HCT116 (cell line): ENCODE measurements at regions not wholly inside any gene's neighbourhood (a gene's known extent, or its start where the extent isn't known, plus 50 kb on each side); places are given as distances from the start of the nearest gene placed in this dataset.

Source experiments
- ATAC-seq: fragments of 200-7000 bp; cut with Tn5 transposase; 2 replicates; pipeline ENCODE4 v1.9.1; 2020; ENCODE audit warnings: mild to moderate bottlenecking, moderate library complexity
- BruUV-seq: library from RNA; stranded (reverse); fragments of 400-500 nt; replicated peaks from 2 replicates; lab custom pipeline; 2021; lab: Mats Ljungman, UMichigan
- CTCF ChIA-PET: fragments of 300-600 bp; sonication (Branson Sonifier 250); formaldehyde crosslinking; loops from one replicate; lab custom pipeline; 2021; ENCODE audit warnings: antibody characterized with exemption; lab: Charles Lee
- POLR2A ChIA-PET: fragments of 300-600, 350-600 bp; sonication (Branson Sonifier 250); formaldehyde crosslinking; loops from one replicate; lab custom pipeline; 2021; ENCODE audit warnings: antibody characterized with exemption; lab: Charles Lee
- RAD21 ChIA-PET, 2 experiments: fragments of 300-600 bp; sonication (Branson Sonifier 250); formaldehyde crosslinking; loops; one replicate each; lab custom pipeline; 2023; ENCODE audit warnings: low total read pairs in 2 of 2; ENCODE audit not compliant: uncharacterized antibody in 2 of 2, unreplicated experiment in 2 of 2, low non-redundant PET in 1 of 2; lab: Charles Lee
- DNase-seq: peaks from one replicate; pipeline ENCODE4 v3.0.0-alpha.2; 2010; ENCODE audit warnings: low read depth, low spot score
- H2AFZ ChIP-seq: fragments of 200-600 bp; shearing (Covaris generic), sonication (generic); 2 replicates; pipeline ENCODE4 v1.6.1; 2017; ENCODE audit warnings: low read depth, mixed run types, mixed read lengths, antibody characterized with exemption, low read length; ENCODE audit not compliant: poor library complexity, severe bottlenecking
- H3K27ac ChIP-seq: 2 replicates; pipeline ENCODE4 v1.5.1; 2012; ENCODE audit warnings: low read depth, low read length
- H3K27me3 ChIP-seq: fragments of 200-600 bp; sonication (generic); 2 replicates; pipeline ENCODE4 v1.6.1; 2016; ENCODE audit warnings: mixed run types, low read length, mixed read lengths; ENCODE audit not compliant: insufficient read depth
- H3K36me3 ChIP-seq, 2 experiments: fragments of 200-500 bp in 1 of 2; fragments of 200-600 bp in 1 of 2; sonication (Bioruptor generic) in 1 of 2; sonication (generic) in 1 of 2; 2 replicates each; pipeline versions ENCODE4 v1.5.1 to v1.6.1; 2014 to 2016; ENCODE audit warnings: low read length in 2 of 2, inconsistent platforms in 1 of 2, mixed read lengths in 1 of 2, mixed run types in 1 of 2; ENCODE audit not compliant: insufficient read depth in 2 of 2, control insufficient read depth in 1 of 2
- H3K4me1 ChIP-seq, 2 experiments: fragments of 200-600 bp in 1 of 2; sonication (generic) in 1 of 2; 2 replicates each; pipeline versions ENCODE4 v1.5.1 to v1.6.1; 2012 to 2017; ENCODE audit warnings: low read length in 2 of 2, inconsistent platforms in 1 of 2, mild to moderate bottlenecking in 1 of 2, mixed read lengths in 1 of 2, mixed run types in 1 of 2, moderate library complexity in 1 of 2; ENCODE audit not compliant: insufficient read depth in 2 of 2, control insufficient read depth in 1 of 2
- H3K4me2 ChIP-seq: fragments of 200-600 bp; sonication (generic); 2 replicates; pipeline ENCODE4 v1.6.1; 2017; ENCODE audit warnings: mixed run types, low read length, mixed read lengths
- H3K4me3 ChIP-seq, 2 experiments: fragments of 200-600 bp in 1 of 2; sonication (generic) in 1 of 2; replicated peaks in 1 of 2; 2 replicates each; pipeline ENCODE4 v1.5.1; 2011 to 2016; ENCODE audit warnings: low read length in 2 of 2, control low read depth in 1 of 2, low read depth in 1 of 2, mild to moderate bottlenecking in 1 of 2, mixed read lengths in 1 of 2, mixed run types in 1 of 2
- H3K79me2 ChIP-seq: fragments of 200-600 bp; sonication (generic); 2 replicates; pipeline ENCODE4 v1.6.1; 2017; ENCODE audit warnings: mild to moderate bottlenecking, mixed run types, low read length, moderate library complexity, mixed read lengths; ENCODE audit not compliant: insufficient read depth
- H3K9ac ChIP-seq: fragments of 200-600 bp; sonication (generic); 2 replicates; pipeline ENCODE4 v1.6.1; 2016; ENCODE audit warnings: low read length, mixed read lengths
- H3K9me2 ChIP-seq: fragments of 200-600 bp; sonication (generic), shearing (Covaris generic); 2 replicates; pipeline ENCODE4 v1.6.1; 2017; ENCODE audit warnings: mixed run types, mild to moderate bottlenecking, moderate library complexity; ENCODE audit not compliant: insufficient read depth
- H3K9me3 ChIP-seq, 2 experiments: fragments of 200-500 bp in 1 of 2; fragments of 200-600 bp in 1 of 2; sonication (Bioruptor generic) in 1 of 2; sonication (generic) in 1 of 2; 2 replicates each; pipeline ENCODE4 v1.6.1; 2014 to 2017; ENCODE audit warnings: low read length in 2 of 2, mixed read lengths in 2 of 2, inconsistent platforms in 1 of 2, low read depth in 1 of 2, mild to moderate bottlenecking in 1 of 2, mixed run types in 1 of 2, moderate library complexity in 1 of 2; ENCODE audit not compliant: control insufficient read depth in 1 of 2, insufficient read depth in 1 of 2
- H4K20me1 ChIP-seq: fragments of 200-600 bp; sonication (generic), shearing (Covaris generic); 2 replicates; pipeline ENCODE4 v1.6.1; 2017; ENCODE audit warnings: mixed run types, mild to moderate bottlenecking, moderate library complexity; ENCODE audit not compliant: insufficient read depth
- EGR1 ChIP-seq: IDR thresholded peaks from 2 replicates; pipeline ENCODE4 v1.6.1; 2012; ENCODE audit warnings: low read depth
- JUND ChIP-seq: IDR thresholded peaks from 2 replicates; pipeline ENCODE4 v1.6.1; 2012
- POLR2AphosphoS5 ChIP-seq: IDR thresholded peaks from 2 replicates; pipeline ENCODE4 v1.6.1; 2011; ENCODE audit warnings: mild to moderate bottlenecking, low read depth, low read length, moderate library complexity
- SRF ChIP-seq: IDR thresholded peaks from 2 replicates; pipeline ENCODE4 v1.6.1; 2012; ENCODE audit warnings: low read depth
- TCF7L2 ChIP-seq: IDR thresholded peaks from 2 replicates; pipeline ENCODE4 v1.7.0; 2011; ENCODE audit warnings: borderline replicate concordance, inconsistent platforms; ENCODE audit not compliant: insufficient read depth, insufficient read length; ENCODE audit errors: extremely low read depth
- YY1 ChIP-seq: IDR thresholded peaks from 2 replicates; pipeline ENCODE4 v1.6.1; 2011; ENCODE audit warnings: low read length, low read depth, moderate library complexity, mild to moderate bottlenecking; ENCODE audit not compliant: insufficient replicate concordance; ENCODE audit errors: extremely low read depth
- intact Hi-C: fragments of 100-400 bp; cut with micrococcal nuclease; formaldehyde crosslinking; loops from 2 replicates; pipeline ENCODE4 v1.10.0; 2022
- TF ChIP-seq, protein P1 (sequence below): IDR thresholded peaks from 2 replicates; pipeline ENCODE4 v1.6.1; 2011; ENCODE audit warnings: mild to moderate bottlenecking, low read length, moderate library complexity; ENCODE audit not compliant: insufficient replicate concordance; ENCODE audit errors: extremely low read depth
- TF ChIP-seq, protein P2 (sequence below): IDR thresholded peaks from 2 replicates; pipeline ENCODE4 v1.6.1; 2012; ENCODE audit warnings: low read depth

DNA sequence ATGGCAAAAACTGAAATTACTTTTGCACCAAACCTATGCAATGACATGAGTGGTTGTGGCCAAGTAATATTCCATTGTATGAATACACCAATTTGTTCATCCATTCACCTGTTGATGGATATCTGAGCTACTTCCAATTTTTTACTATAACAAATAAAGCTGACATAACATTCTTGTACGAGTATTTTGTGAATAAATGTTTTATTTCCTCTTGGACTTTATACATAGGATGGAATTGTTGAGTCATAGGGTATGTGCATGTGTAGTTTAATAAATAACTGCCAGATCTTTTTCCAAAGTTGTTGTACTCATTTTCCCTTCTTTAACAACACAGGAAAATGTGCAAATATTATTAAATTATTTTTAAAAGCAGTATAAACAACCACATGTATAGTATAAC, 146.1 kb upstream of the ZNF462 start:
- ATAC-seq (no peak), DNase-seq (no peak)
- ChIA-PET CTCF (no interaction called here), RAD21 (no interaction called here), POLR2A (no interaction called here)
- intact Hi-C loops = no loop called here
- Histone ChIP-seq H3K9me3 (no peaks in the 10 kb centered on the region), H3K79me2 (no peaks in the 10 kb centered on the region), H3K4me1 (peaks cover 6 to 11% of the 10 kb centered on the region in 2 experiments; a peak in 3 of 4 replicates), H3K27me3 (no peaks in the 10 kb centered on the region), H3K9ac (no peak overlapping the region), H3K36me3 (no peaks in the 10 kb centered on the region), H3K9me2 (no peaks in the 10 kb centered on the region), H4K20me1 (no peaks in the 10 kb centered on the region), H2AFZ (no peak overlapping the region), H3K27ac (no peak overlapping the region), H3K4me3 (no peak overlapping the region), H3K4me2 (no peak overlapping the region)
- no peak for TF ChIP-seq EGR1
- no peak for TF ChIP-seq JUND
- TF ChIP-seq TCF7L2 = no peak
- TF ChIP-seq, protein P1, sequence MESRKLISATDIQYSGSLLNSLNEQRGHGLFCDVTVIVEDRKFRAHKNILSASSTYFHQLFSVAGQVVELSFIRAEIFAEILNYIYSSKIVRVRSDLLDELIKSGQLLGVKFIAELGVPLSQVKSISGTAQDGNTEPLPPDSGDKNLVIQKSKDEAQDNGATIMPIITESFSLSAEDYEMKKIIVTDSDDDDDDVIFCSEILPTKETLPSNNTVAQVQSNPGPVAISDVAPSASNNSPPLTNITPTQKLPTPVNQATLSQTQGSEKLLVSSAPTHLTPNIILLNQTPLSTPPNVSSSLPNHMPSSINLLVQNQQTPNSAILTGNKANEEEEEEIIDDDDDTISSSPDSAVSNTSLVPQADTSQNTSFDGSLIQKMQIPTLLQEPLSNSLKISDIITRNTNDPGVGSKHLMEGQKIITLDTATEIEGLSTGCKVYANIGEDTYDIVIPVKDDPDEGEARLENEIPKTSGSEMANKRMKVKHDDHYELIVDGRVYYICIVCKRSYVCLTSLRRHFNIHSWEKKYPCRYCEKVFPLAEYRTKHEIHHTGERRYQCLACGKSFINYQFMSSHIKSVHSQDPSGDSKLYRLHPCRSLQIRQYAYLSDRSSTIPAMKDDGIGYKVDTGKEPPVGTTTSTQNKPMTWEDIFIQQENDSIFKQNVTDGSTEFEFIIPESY = no peak
- TF ChIP-seq, protein P2, sequence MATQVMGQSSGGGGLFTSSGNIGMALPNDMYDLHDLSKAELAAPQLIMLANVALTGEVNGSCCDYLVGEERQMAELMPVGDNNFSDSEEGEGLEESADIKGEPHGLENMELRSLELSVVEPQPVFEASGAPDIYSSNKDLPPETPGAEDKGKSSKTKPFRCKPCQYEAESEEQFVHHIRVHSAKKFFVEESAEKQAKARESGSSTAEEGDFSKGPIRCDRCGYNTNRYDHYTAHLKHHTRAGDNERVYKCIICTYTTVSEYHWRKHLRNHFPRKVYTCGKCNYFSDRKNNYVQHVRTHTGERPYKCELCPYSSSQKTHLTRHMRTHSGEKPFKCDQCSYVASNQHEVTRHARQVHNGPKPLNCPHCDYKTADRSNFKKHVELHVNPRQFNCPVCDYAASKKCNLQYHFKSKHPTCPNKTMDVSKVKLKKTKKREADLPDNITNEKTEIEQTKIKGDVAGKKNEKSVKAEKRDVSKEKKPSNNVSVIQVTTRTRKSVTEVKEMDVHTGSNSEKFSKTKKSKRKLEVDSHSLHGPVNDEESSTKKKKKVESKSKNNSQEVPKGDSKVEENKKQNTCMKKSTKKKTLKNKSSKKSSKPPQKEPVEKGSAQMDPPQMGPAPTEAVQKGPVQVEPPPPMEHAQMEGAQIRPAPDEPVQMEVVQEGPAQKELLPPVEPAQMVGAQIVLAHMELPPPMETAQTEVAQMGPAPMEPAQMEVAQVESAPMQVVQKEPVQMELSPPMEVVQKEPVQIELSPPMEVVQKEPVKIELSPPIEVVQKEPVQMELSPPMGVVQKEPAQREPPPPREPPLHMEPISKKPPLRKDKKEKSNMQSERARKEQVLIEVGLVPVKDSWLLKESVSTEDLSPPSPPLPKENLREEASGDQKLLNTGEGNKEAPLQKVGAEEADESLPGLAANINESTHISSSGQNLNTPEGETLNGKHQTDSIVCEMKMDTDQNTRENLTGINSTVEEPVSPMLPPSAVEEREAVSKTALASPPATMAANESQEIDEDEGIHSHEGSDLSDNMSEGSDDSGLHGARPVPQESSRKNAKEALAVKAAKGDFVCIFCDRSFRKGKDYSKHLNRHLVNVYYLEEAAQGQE = no peak
- TF ChIP-seq SRF = no peak
- no peak for TF ChIP-seq POLR2AphosphoS5
- no peak for TF ChIP-seq YY1
- no TSS peak for BruUV-seq
